GM23338 (cell line): ENCODE measurements at regions not wholly inside any gene's neighbourhood (a gene's known extent, or its start where the extent isn't known, plus 50 kb on each side); places are given as distances from the start of the nearest gene placed in this dataset.

ENCODE experiments used
- ATAC-seq: fragments of 200-7000 bp; cut with Tn5 transposase; 3 replicates; pipeline ENCODE4 v1.9.1; 2020
- DNase-seq: peaks from one replicate; pipeline ENCODE4 v3.0.0-alpha.2; 2015; ENCODE audit warnings: low spot score
- H2AFZ ChIP-seq: fragments of 200-600 bp; sonication (generic); 2 replicates; pipeline ENCODE4 v1.8.0; 2016; ENCODE audit warnings: antibody characterized with exemption, mild to moderate bottlenecking, moderate library complexity
- H3F3A ChIP-seq: fragments of 200-600 bp; sonication (generic); replicated peaks from 2 replicates; pipeline ENCODE4 v1.8.0; 2017; ENCODE audit warnings: antibody characterized with exemption, mixed run types, low read depth
- H3K27ac ChIP-seq: fragments of 200-600 bp; sonication (generic); 2 replicates; pipeline ENCODE4 v1.6.1; 2016; ENCODE audit warnings: low read depth
- H3K27me3 ChIP-seq: fragments of 200-600 bp; sonication (generic); 2 replicates; pipeline ENCODE4 v1.8.0; 2016; ENCODE audit warnings: mild to moderate bottlenecking, mixed run types, moderate library complexity; ENCODE audit not compliant: insufficient read depth
- H3K36me3 ChIP-seq: fragments of 200-600 bp; sonication (generic); 2 replicates; pipeline ENCODE4 v1.8.0; 2016; ENCODE audit warnings: mild to moderate bottlenecking; ENCODE audit not compliant: insufficient read depth
- H3K4me1 ChIP-seq: fragments of 200-600 bp; sonication (generic); 2 replicates; pipeline ENCODE4 v1.8.0; 2016; ENCODE audit warnings: mild to moderate bottlenecking, moderate library complexity; ENCODE audit not compliant: insufficient read depth
- H3K4me2 ChIP-seq: fragments of 200-600 bp; sonication (generic); 2 replicates; pipeline ENCODE4 v1.7.1; 2017; ENCODE audit warnings: mixed run types
- H3K4me3 ChIP-seq: fragments of 200-600 bp; sonication (generic); 2 replicates; pipeline ENCODE4 v1.6.1; 2016; ENCODE audit warnings: mixed run types
- H3K79me2 ChIP-seq: fragments of 200-600 bp; sonication (generic); replicated peaks from 2 replicates; pipeline ENCODE4 v1.8.0; 2017; ENCODE audit warnings: mild to moderate bottlenecking; ENCODE audit not compliant: insufficient read depth
- H3K9me2 ChIP-seq: fragments of 200-600 bp; sonication (generic); 2 replicates; pipeline ENCODE4 v1.8.0; 2017; ENCODE audit not compliant: insufficient read depth
- H4K20me1 ChIP-seq: fragments of 200-600 bp; sonication (generic); replicated peaks from 2 replicates; pipeline ENCODE4 v1.8.0; 2017; ENCODE audit warnings: mild to moderate bottlenecking; ENCODE audit not compliant: insufficient read depth
- H3K27ac Mint-ChIP-seq: 2 replicates; pipeline ENCODE4 v1.8.0; 2020; ENCODE audit warnings: inconsistent platforms, mild to moderate bottlenecking, moderate library complexity, mixed read lengths
- H3K27me3 Mint-ChIP-seq: 3 replicates; pipeline ENCODE4 v1.8.0; 2022; ENCODE audit warnings: low read depth, mild to moderate bottlenecking, moderate library complexity, mixed read lengths, inconsistent platforms; ENCODE audit not compliant: insufficient read depth, poor library complexity
- H3K36me3 Mint-ChIP-seq: 3 replicates; pipeline ENCODE4 v1.8.0; 2021; ENCODE audit warnings: low read depth, mild to moderate bottlenecking, inconsistent platforms, moderate library complexity, mixed read lengths
- H3K4me1 Mint-ChIP-seq: 3 replicates; pipeline ENCODE4 v1.8.0; 2020; ENCODE audit warnings: mild to moderate bottlenecking, inconsistent platforms, mixed read lengths
- H3K4me3 Mint-ChIP-seq: 3 replicates; pipeline ENCODE4 v1.8.0; 2021; ENCODE audit warnings: moderate library complexity, mild to moderate bottlenecking, inconsistent platforms, mixed read lengths
- H3K9me3 Mint-ChIP-seq: 3 replicates; pipeline ENCODE4 v1.8.0; 2020; ENCODE audit warnings: moderate library complexity, mild to moderate bottlenecking, inconsistent platforms, mixed read lengths
- CREB1 ChIP-seq: fragments of 250-450 bp; sonication (Bioruptor Pico); IDR thresholded peaks from 2 replicates; pipeline ENCODE4 v1.5.0; 2020; ENCODE audit warnings: low read depth, mild to moderate bottlenecking, moderate library complexity
- CTCF ChIP-seq, 2 experiments: fragments of 200-600 bp in 1 of 2; sonication (generic) in 1 of 2; conservative IDR thresholded peaks; 2 replicates each; pipeline versions ENCODE4 v1.5.1 to v1.6.1; 2016 to 2017; ENCODE audit warnings: antibody characterized with exemption in 2 of 2, low read depth in 2 of 2, mild to moderate bottlenecking in 2 of 2, moderate library complexity in 1 of 2
- ETS1 ChIP-seq: IDR thresholded peaks from 2 replicates; pipeline ENCODE4 v1.6.1; 2016; ENCODE audit warnings: antibody characterized with exemption
- EZH2 ChIP-seq: fragments of 200-600 bp; sonication (generic); IDR thresholded peaks from one replicate; pipeline ENCODE4 v1.8.0; 2017; ENCODE audit warnings: antibody characterized with exemption, mild to moderate bottlenecking, low read depth; ENCODE audit not compliant: unreplicated experiment
- EZH2phosphoT487 ChIP-seq: fragments of 200-600 bp; sonication (generic); IDR thresholded peaks from one replicate; pipeline ENCODE4 v1.8.1; 2018; ENCODE audit warnings: antibody characterized with exemption; ENCODE audit not compliant: unreplicated experiment
- JUNB ChIP-seq: IDR thresholded peaks from one replicate; pipeline ENCODE4 v1.6.1; 2016; ENCODE audit warnings: antibody characterized with exemption; ENCODE audit not compliant: unreplicated experiment
- NANOG ChIP-seq: IDR thresholded peaks from 2 replicates; pipeline ENCODE4 v1.6.1; 2016; ENCODE audit warnings: antibody characterized with exemption, borderline replicate concordance
- POLR2AphosphoS5 ChIP-seq: IDR thresholded peaks from 2 replicates; pipeline ENCODE4 v1.6.1; 2016; ENCODE audit warnings: antibody characterized with exemption, low read depth
- REST ChIP-seq: IDR thresholded peaks from one replicate; pipeline ENCODE4 v1.6.1; 2018; ENCODE audit warnings: antibody characterized with exemption; ENCODE audit not compliant: unreplicated experiment
- STAT1 ChIP-seq: IDR thresholded peaks from one replicate; pipeline ENCODE4 v1.6.1; 2016; ENCODE audit warnings: antibody characterized with exemption; ENCODE audit not compliant: unreplicated experiment
- ZNF114 ChIP-seq: fragments of 250-450 bp; sonication (Bioruptor Pico); IDR thresholded peaks from 2 replicates; pipeline ENCODE4 v1.5.0; 2020; ENCODE audit warnings: mild to moderate bottlenecking, moderate library complexity
- ZNF331 ChIP-seq: fragments of 250-450 bp; sonication (Bioruptor Pico); IDR thresholded peaks from 2 replicates; pipeline ENCODE4 v1.5.0; 2020; ENCODE audit warnings: low read depth, mild to moderate bottlenecking, moderate library complexity
- ZNF462 ChIP-seq: fragments of 250-450 bp; sonication (Bioruptor Pico); IDR thresholded peaks from 2 replicates; pipeline ENCODE4 v1.5.0; 2020; ENCODE audit warnings: mild to moderate bottlenecking, moderate library complexity

- Mint-ChIP-seq H3K4me3 (no peak overlapping the region), H3K4me1 (peaks cover 4% of the 10 kb centered on the region), H3K9me3 (no peaks in the 10 kb centered on the region), H3K27me3 (no peaks in the 10 kb centered on the region), H3K27ac (no peak overlapping the region), H3K36me3 (no peaks in the 10 kb centered on the region)
- Histone ChIP-seq H3K4me1 (no peaks in the 10 kb centered on the region), H3K9me2 (peaks cover 4% of the 10 kb centered on the region; the same call in 1 of the 2 replicates), H2AFZ (no peak overlapping the region), H3K4me2 (no peak overlapping the region), H3F3A (no peaks in the 10 kb centered on the region), H3K4me3 (no peak overlapping the region), H3K79me2 (no peaks in the 10 kb centered on the region), H3K27ac (no peak overlapping the region), H3K36me3 (no peaks in the 10 kb centered on the region), H4K20me1 (no peaks in the 10 kb centered on the region), H3K27me3 (no peaks in the 10 kb centered on the region)
- TF ChIP-seq ZNF331 (CRISPR knock-in tag) (no peak), ETS1 (no peak), REST (no peak), NANOG (no peak), POLR2AphosphoS5 (no peak), ZNF114 (CRISPR knock-in tag) (no peak), STAT1 (no peak), CREB1 (no peak), EZH2phosphoT487 (no peak), CTCF (conservative IDR thresholded peaks at IDR 0.05; ENCODE audit: low read depth in 2 of 2) (no peak), JUNB (no peak), ZNF462 (CRISPR knock-in tag) (no peak), EZH2 (no peak)
- DNase-seq (no peak), ATAC-seq (no peak)
Measured at GRCh38 chr4:186003746-186004145, 65.2 kb upstream of the TLR3 start.
